H9 (cell line): ENCODE measurements at regions not wholly inside any gene's neighbourhood (a gene's known extent, or its start where the extent isn't known, plus 50 kb on each side); places are given as distances from the start of the nearest gene placed in this dataset.

ENCODE experiments used
- DNase-seq: peaks from one replicate; pipeline ENCODE4 v3.0.0-alpha.2; 2017
- H2AFZ ChIP-seq: one replicate; pipeline ENCODE4 v1.6.1; 2013; ENCODE audit warnings: mild to moderate bottlenecking, low read length, control low read depth, moderate library complexity
- H2AK5ac ChIP-seq: 2 replicates; pipeline ENCODE4 v1.6.1; 2013; ENCODE audit warnings: low read length, control low read depth, mixed read lengths; ENCODE audit not compliant: insufficient read length
- H2BK120ac ChIP-seq: one replicate; pipeline ENCODE4 v1.6.1; 2013; ENCODE audit warnings: low read depth, mild to moderate bottlenecking, low read length, control low read depth, inconsistent platforms; ENCODE audit not compliant: poor library complexity, severe bottlenecking
- H2BK12ac ChIP-seq: 2 replicates; pipeline ENCODE4 v1.6.1; 2013; ENCODE audit warnings: low read length, control low read depth, mixed read lengths, low read depth; ENCODE audit not compliant: insufficient read length
- H2BK15ac ChIP-seq: 2 replicates; pipeline ENCODE4 v1.6.1; 2013; ENCODE audit warnings: low read depth, low read length, control low read depth
- H2BK20ac ChIP-seq: one replicate; pipeline ENCODE4 v1.6.1; 2013; ENCODE audit warnings: low read depth, mild to moderate bottlenecking, low read length, control low read depth, inconsistent platforms; ENCODE audit not compliant: poor library complexity, severe bottlenecking
- H2BK5ac ChIP-seq: 2 replicates; pipeline ENCODE4 v1.6.1; 2013; ENCODE audit warnings: low read length, control low read depth, mixed read lengths; ENCODE audit not compliant: insufficient read length
- H3K14ac ChIP-seq: 2 replicates; pipeline ENCODE4 v1.6.1; 2013; ENCODE audit warnings: low read length, control low read depth; ENCODE audit not compliant: insufficient read depth
- H3K18ac ChIP-seq: 2 replicates; pipeline ENCODE4 v1.6.1; 2013; ENCODE audit warnings: low read depth, mild to moderate bottlenecking, mixed read lengths, low read length, control low read depth; ENCODE audit not compliant: insufficient read length
- H3K23ac ChIP-seq: 2 replicates; pipeline ENCODE4 v1.6.1; 2013; ENCODE audit warnings: low read length, control low read depth, mixed read lengths, low read depth; ENCODE audit not compliant: insufficient read length
- H3K23me2 ChIP-seq: 2 replicates; pipeline ENCODE4 v1.6.1; 2013; ENCODE audit warnings: low read depth, mild to moderate bottlenecking, mixed read lengths, low read length, control low read depth; ENCODE audit not compliant: insufficient read length, poor library complexity, severe bottlenecking
- H3K27ac ChIP-seq: 2 replicates; pipeline ENCODE4 v1.5.1; 2013; ENCODE audit warnings: low read length, control low read depth, mixed read lengths, low read depth; ENCODE audit not compliant: insufficient read length
- H3K27me3 ChIP-seq: 2 replicates; pipeline ENCODE4 v1.6.1; 2013; ENCODE audit warnings: low read length, control low read depth, inconsistent platforms; ENCODE audit not compliant: insufficient read depth
- H3K4ac ChIP-seq: 2 replicates; pipeline ENCODE4 v1.6.1; 2013; ENCODE audit warnings: low read depth, mild to moderate bottlenecking, control low read depth, inconsistent platforms, low read length, moderate library complexity
- H3K4me1 ChIP-seq: 2 replicates; pipeline ENCODE4 v1.6.1; 2013; ENCODE audit warnings: low read length, control low read depth, inconsistent platforms; ENCODE audit not compliant: insufficient read depth
- H3K4me2 ChIP-seq: 2 replicates; pipeline ENCODE4 v1.6.1; 2013; ENCODE audit warnings: low read length, control low read depth, mixed read lengths; ENCODE audit not compliant: insufficient read length, insufficient read depth
- H3K56ac ChIP-seq: 2 replicates; pipeline ENCODE4 v1.6.1; 2013; ENCODE audit warnings: low read depth, mild to moderate bottlenecking, mixed read lengths, low read length, control low read depth; ENCODE audit not compliant: insufficient read length
- H3K79me1 ChIP-seq: 2 replicates; pipeline ENCODE4 v1.6.1; 2013; ENCODE audit warnings: low read depth, mild to moderate bottlenecking, moderate library complexity, low read length, control low read depth, inconsistent platforms; ENCODE audit not compliant: insufficient read depth, poor library complexity, severe bottlenecking
- H3K79me2 ChIP-seq: 2 replicates; pipeline ENCODE4 v1.6.1; 2013; ENCODE audit warnings: low read length, control low read depth, inconsistent platforms; ENCODE audit not compliant: insufficient read depth
- H3K9ac ChIP-seq: 2 replicates; pipeline ENCODE4 v1.6.1; 2013; ENCODE audit warnings: low read length, control low read depth, mixed read lengths; ENCODE audit not compliant: insufficient read length; ENCODE audit errors: extremely low read depth
- H3K9me3 ChIP-seq: one replicate; pipeline ENCODE4 v1.6.1; 2013; ENCODE audit warnings: low read depth, low read length, inconsistent platforms; ENCODE audit not compliant: control insufficient read depth
- H3T11ph ChIP-seq: one replicate; pipeline ENCODE4 v1.6.1; 2013; ENCODE audit warnings: mild to moderate bottlenecking, low read length, control low read depth, inconsistent platforms
- H4K20me1 ChIP-seq: one replicate; pipeline ENCODE4 v1.6.1; 2013; ENCODE audit not compliant: control insufficient read depth, insufficient read length, insufficient read depth
- H4K5ac ChIP-seq: 2 replicates; pipeline ENCODE4 v1.6.1; 2013; ENCODE audit warnings: low read depth, mild to moderate bottlenecking, mixed read lengths, low read length, control low read depth; ENCODE audit not compliant: insufficient read length
- H4K8ac ChIP-seq: replicated peaks from 2 replicates; pipeline ENCODE4 v1.6.1; 2013; ENCODE audit warnings: low read length, control low read depth, mixed read lengths, low read depth; ENCODE audit not compliant: insufficient read length
- H4K91ac ChIP-seq: 2 replicates; pipeline ENCODE4 v1.6.1; 2013; ENCODE audit warnings: low read depth, mild to moderate bottlenecking, moderate library complexity, mixed read lengths, low read length, control low read depth; ENCODE audit not compliant: insufficient read length
- H3K27ac Mint-ChIP-seq, 3 experiments: 2 replicates in 2 of 3; 3 replicates in 1 of 3; pipeline ENCODE4 v1.8.0; 2020 to 2021; ENCODE audit warnings: mixed read lengths in 3 of 3, mild to moderate bottlenecking in 1 of 3, moderate library complexity in 1 of 3
- H3K27me3 Mint-ChIP-seq: 2 replicates; pipeline ENCODE4 v1.8.0; 2021; ENCODE audit warnings: low read depth, mild to moderate bottlenecking, moderate library complexity, mixed read lengths
- H3K36me3 Mint-ChIP-seq, 3 experiments: 2 replicates in 2 of 3; 3 replicates in 1 of 3; pipeline ENCODE4 v1.8.0; 2020 to 2021; ENCODE audit warnings: low read depth in 3 of 3, mixed read lengths in 3 of 3; ENCODE audit not compliant: insufficient read depth in 1 of 3
- H3K4me1 Mint-ChIP-seq, 2 experiments: 2 replicates each; pipeline ENCODE4 v1.8.0; 2020; ENCODE audit warnings: mixed read lengths in 2 of 2
- H3K4me3 Mint-ChIP-seq, 2 experiments: 2 replicates in 1 of 2; 3 replicates in 1 of 2; pipeline ENCODE4 v1.8.0; 2020 to 2021; ENCODE audit warnings: mild to moderate bottlenecking in 2 of 2, mixed read lengths in 2 of 2, moderate library complexity in 1 of 2
- H3K9me3 Mint-ChIP-seq, 2 experiments: 2 replicates in 1 of 2; 3 replicates in 1 of 2; pipeline ENCODE4 v1.8.0; 2020; ENCODE audit warnings: mild to moderate bottlenecking in 2 of 2, mixed read lengths in 2 of 2, moderate library complexity in 1 of 2
- WGBS: extraction: QIAGEN DNeasy Blood & Tissue Kit; methylation state at CpG from one replicate; pipeline ENCODE4 v1.1.7; 2013; ENCODE audit warnings: missing lambda C conversion rate, low lambda C conversion rate, mixed read lengths; ENCODE audit not compliant: insufficient read length; ENCODE audit errors: extremely low coverage; 5-methylcytosine and 5-hydroxymethylcytosine counted together
- TF ChIP-seq, protein P1 (sequence below): fragments of 200-600 bp; sonication (generic); conservative IDR thresholded peaks from 3 replicates; pipeline ENCODE4 v1.8.0; 2021; ENCODE audit warnings: antibody characterized with exemption, mild to moderate bottlenecking

DNA sequence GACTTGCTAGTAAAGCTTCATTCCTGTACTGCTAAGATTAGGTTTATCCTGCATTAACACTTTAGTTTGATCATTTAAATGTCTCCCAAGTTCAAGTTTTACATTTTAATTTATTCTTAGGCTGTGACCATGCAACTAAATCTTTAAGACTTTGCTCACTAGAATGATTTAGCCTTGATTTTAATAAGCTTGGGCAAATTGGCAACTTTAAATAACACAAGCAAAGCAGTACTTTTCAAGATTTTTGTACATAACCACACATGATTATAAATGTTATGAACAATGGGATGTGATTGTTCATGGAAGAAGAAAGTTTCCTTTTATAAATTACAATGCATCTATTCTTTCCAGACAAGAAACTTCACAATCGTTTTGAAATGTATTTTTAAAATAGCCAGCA lies 948.0 kb upstream of the EPHA7 start:
- no peak overlapping the region for H2AFZ ChIP-seq
- no peak overlapping the region for H2AK5ac ChIP-seq
- no peak overlapping the region for H3K4me2 ChIP-seq
- H4K8ac ChIP-seq = no peak overlapping the region
- H3K4me1 Mint-ChIP-seq = no peaks in the 10 kb centered on the region
- H3K4ac ChIP-seq = no peak overlapping the region
- H3T11ph ChIP-seq = no peak overlapping the region
- no peak overlapping the region for H3K27ac ChIP-seq
- H3K18ac ChIP-seq = no peak overlapping the region
- H3K4me1 ChIP-seq = no peaks in the 10 kb centered on the region
- H3K79me1 ChIP-seq = no peaks in the 10 kb centered on the region
- no peak overlapping the region for H4K5ac ChIP-seq
- no peaks in the 10 kb centered on the region for H4K20me1 ChIP-seq
- no peak overlapping the region for H3K23ac ChIP-seq
- no peak for DNase-seq
- H3K9ac ChIP-seq = no peak overlapping the region
- H3K14ac ChIP-seq = no peak overlapping the region
- H4K91ac ChIP-seq = no peak overlapping the region
- H2BK20ac ChIP-seq = no peak overlapping the region
- H3K4me3 Mint-ChIP-seq = no peak overlapping the region
- H3K27ac Mint-ChIP-seq = no peak overlapping the region
- TF ChIP-seq, protein P1, sequence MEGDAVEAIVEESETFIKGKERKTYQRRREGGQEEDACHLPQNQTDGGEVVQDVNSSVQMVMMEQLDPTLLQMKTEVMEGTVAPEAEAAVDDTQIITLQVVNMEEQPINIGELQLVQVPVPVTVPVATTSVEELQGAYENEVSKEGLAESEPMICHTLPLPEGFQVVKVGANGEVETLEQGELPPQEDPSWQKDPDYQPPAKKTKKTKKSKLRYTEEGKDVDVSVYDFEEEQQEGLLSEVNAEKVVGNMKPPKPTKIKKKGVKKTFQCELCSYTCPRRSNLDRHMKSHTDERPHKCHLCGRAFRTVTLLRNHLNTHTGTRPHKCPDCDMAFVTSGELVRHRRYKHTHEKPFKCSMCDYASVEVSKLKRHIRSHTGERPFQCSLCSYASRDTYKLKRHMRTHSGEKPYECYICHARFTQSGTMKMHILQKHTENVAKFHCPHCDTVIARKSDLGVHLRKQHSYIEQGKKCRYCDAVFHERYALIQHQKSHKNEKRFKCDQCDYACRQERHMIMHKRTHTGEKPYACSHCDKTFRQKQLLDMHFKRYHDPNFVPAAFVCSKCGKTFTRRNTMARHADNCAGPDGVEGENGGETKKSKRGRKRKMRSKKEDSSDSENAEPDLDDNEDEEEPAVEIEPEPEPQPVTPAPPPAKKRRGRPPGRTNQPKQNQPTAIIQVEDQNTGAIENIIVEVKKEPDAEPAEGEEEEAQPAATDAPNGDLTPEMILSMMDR = no peak
- H3K36me3 Mint-ChIP-seq = peaks cover 0 to 3% (median 0%) of the 10 kb centered on the region in 3 experiments; a peak in 1 of 7 replicates
- H3K27me3 Mint-ChIP-seq = no peaks in the 10 kb centered on the region; the same call in 1 of the 2 replicates
- H2BK5ac ChIP-seq = no peak overlapping the region
- no peaks in the 10 kb centered on the region for H3K79me2 ChIP-seq
- no peaks in the 10 kb centered on the region for H3K23me2 ChIP-seq
- no peaks in the 10 kb centered on the region for H3K9me3 Mint-ChIP-seq
- no peak overlapping the region for H2BK12ac ChIP-seq
- no CpG with 5 or more reads among the region's 1 CpG for WGBS
- H2BK15ac ChIP-seq = no peak overlapping the region
- H3K9me3 ChIP-seq = no peaks in the 10 kb centered on the region
- no peak overlapping the region for H2BK120ac ChIP-seq
- no peak overlapping the region for H3K56ac ChIP-seq
- no peaks in the 10 kb centered on the region for H3K27me3 ChIP-seq
